IPS DF 6.9 (cell line): ENCODE measurements at regions not wholly inside any gene's neighbourhood (a gene's known extent, or its start where the extent isn't known, plus 50 kb on each side); places are given as distances from the start of the nearest gene placed in this dataset.

Source experiments
- DNase-seq: peaks from one replicate; pipeline ENCODE4 v3.0.0-alpha.2; 2013; ENCODE audit warnings: low read depth, low spot score
- H3K27ac ChIP-seq: one replicate; pipeline ENCODE4 v1.5.1; 2013; ENCODE audit warnings: low read length, control low read depth
- H3K27me3 ChIP-seq: 2 replicates; pipeline ENCODE4 v1.6.1; 2013; ENCODE audit warnings: mild to moderate bottlenecking, low read length; ENCODE audit not compliant: control insufficient read depth, insufficient read depth
- H3K36me3 ChIP-seq: 2 replicates; pipeline ENCODE4 v1.6.1; 2013; ENCODE audit warnings: low read length; ENCODE audit not compliant: control insufficient read depth, insufficient read depth
- H3K4me1 ChIP-seq: 2 replicates; pipeline ENCODE4 v1.6.1; 2013; ENCODE audit warnings: low read length; ENCODE audit not compliant: control insufficient read depth, insufficient read depth
- H3K4me3 ChIP-seq: 2 replicates; pipeline ENCODE4 v1.5.1; 2013; ENCODE audit warnings: mild to moderate bottlenecking, low read length
- H3K9me3 ChIP-seq: 2 replicates; pipeline ENCODE4 v1.6.1; 2013; ENCODE audit warnings: low read length, inconsistent platforms; ENCODE audit not compliant: control insufficient read depth, insufficient read depth
- WGBS: extraction: QIAGEN DNeasy Blood & Tissue Kit; methylation state at CpG from one replicate; pipeline ENCODE4 v1.1.7; 2013; ENCODE audit warnings: mixed read lengths, missing lambda C conversion rate; ENCODE audit not compliant: insufficient read length, insufficient coverage; 5-methylcytosine and 5-hydroxymethylcytosine counted together

DNA sequence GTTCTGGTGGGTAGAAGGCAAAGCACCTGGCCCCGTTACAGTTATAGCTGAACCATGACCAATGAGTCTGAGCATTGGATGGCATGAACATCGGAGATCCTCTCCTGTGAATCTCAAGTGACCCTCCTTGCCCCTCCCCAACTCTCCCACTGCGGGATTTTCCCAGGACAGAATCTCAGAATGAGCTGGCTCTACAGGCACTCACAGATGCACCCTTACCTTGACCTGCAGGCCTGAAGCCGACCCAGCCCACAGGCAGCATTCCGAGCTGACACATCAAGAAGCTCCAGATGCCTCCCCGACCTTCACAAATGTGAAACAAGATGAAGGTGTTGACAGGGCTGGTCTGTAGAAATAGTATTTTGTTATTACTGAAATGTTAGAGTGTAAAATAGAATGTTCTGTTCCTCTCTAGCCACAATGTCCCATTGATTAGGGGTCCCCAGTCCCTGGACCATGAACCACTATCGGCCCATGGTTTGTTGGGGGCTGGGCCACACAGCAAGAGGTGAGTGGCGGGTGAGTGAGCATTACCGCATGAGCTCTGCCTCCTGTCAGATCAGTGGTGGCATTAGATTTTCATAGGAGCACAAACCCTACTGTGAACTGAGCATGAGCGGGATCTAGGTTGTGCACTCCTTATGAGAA is 263.4 kb downstream of the AUH start:
- no peak for DNase-seq

DNA sequence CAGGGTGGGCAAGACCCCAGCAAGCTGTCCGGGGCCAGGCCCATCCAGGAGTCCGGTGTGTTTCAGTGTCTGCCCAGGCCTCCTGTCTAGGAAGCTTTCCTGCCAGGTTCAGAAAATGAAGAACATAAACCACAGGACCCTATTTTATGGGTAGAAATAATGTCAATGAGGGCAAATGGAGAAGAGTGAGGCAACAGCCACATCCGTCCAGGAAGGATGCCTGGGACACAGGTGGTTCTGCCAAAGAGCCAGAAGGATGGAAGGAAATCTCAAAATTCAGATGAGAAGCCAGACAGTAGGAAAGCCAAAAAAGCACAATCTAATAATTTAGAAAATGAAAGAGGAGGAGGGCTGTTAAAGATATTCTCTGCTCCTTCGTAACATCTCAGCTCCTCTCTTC is 262.3 kb downstream of the AUH start:
- Histone ChIP-seq H3K4me1 (no peaks in the 10 kb centered on the region), H3K27me3 (no peaks in the 10 kb centered on the region), H3K9me3 (no peaks in the 10 kb centered on the region), H3K27ac (no peak overlapping the region), H3K4me3 (no peak overlapping the region), H3K36me3 (no peaks in the 10 kb centered on the region)
- no peak for DNase-seq
- WGBS = no CpG with 5 or more reads among the region's 4 CpGs

More for the DNA sequence above, 263.4 kb downstream of the AUH start:
- Histone ChIP-seq H3K4me1 (no peaks in the 10 kb centered on the region), H3K36me3 (no peaks in the 10 kb centered on the region), H3K27me3 (no peaks in the 10 kb centered on the region), H3K4me3 (no peak overlapping the region), H3K9me3 (no peaks in the 10 kb centered on the region), H3K27ac (no peak overlapping the region)
- no CpG with 5 or more reads among the region's 10 CpGs for WGBS

DNA sequence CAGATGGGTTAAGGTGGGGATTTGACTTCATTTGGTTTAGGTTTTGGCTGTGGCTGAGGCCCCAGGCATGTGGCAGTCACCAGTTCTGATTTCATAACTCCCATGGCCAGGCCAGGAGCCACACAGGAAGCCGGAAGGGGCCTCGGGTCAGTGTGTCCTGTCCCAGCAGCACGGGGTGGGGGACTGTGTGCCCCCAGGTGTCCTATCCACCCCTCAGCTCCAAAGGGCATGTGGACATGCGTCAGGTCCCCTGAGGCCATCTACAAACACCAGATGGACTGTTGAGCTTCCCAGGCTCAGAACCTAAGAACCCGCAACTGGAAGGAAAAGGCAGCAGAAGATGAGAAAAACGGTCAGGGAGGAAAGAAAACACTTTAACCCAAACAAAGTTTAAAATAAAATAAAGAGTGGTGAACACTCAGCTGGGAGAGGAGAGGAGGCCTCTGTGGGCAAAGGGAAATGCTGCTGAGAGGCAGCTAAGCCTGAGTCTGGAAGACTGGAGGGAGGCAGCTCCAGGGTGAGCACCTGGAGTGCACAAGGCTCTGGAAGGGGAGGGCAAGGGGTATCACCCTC is 260.8 kb downstream of the AUH start:
- DNase-seq = no peak
- no peak overlapping the region for H3K27ac ChIP-seq
- H3K4me1 ChIP-seq = no peaks in the 10 kb centered on the region

GRCh38 chr9:91101611-91102168 is 260.0 kb downstream of the AUH start:
- Histone ChIP-seq H3K27me3 (no peaks in the 10 kb centered on the region), H3K36me3 (no peaks in the 10 kb centered on the region), H3K9me3 (no peaks in the 10 kb centered on the region), H3K4me1 (no peaks in the 10 kb centered on the region), H3K27ac (no peak overlapping the region), H3K4me3 (no peak overlapping the region)
- DNase-seq = no peak
- WGBS = no CpG with 5 or more reads among the region's 7 CpGs

More for the DNA sequence above, 260.8 kb downstream of the AUH start:
- no peaks in the 10 kb centered on the region for H3K36me3 ChIP-seq
- H3K4me3 ChIP-seq = no peak overlapping the region
- no CpG with 5 or more reads among the region's 6 CpGs for WGBS
- H3K27me3 ChIP-seq = no peaks in the 10 kb centered on the region
- no peaks in the 10 kb centered on the region for H3K9me3 ChIP-seq

DNA sequence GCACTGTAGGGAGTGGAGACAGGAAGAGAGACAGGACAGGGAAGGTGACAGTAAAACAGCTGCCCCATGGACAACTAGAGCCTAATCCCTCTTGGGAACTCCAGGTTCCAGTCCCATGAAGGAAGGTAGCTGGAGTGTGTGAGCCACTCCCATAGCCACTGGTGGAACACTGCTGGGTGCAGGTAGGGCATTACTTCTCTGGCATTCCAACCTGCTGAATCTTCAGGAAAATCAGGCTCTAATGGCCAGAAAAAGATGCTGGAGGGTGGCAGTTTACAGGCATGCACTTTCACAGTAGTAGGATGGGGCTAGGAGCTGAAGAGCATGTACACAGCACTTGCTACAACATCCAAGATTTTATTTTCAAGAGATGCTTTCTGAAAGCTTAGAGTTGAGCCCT is 259.4 kb downstream of the AUH start:
- H3K36me3 ChIP-seq = no peaks in the 10 kb centered on the region
- no peaks in the 10 kb centered on the region for H3K9me3 ChIP-seq
- no peaks in the 10 kb centered on the region for H3K27me3 ChIP-seq
- H3K27ac ChIP-seq = no peak overlapping the region
- H3K4me1 ChIP-seq = no peaks in the 10 kb centered on the region
- no peak overlapping the region for H3K4me3 ChIP-seq
- no peak for DNase-seq

- no peak overlapping the region for H3K27ac ChIP-seq
- no peak for DNase-seq
- no peaks in the 10 kb centered on the region for H3K9me3 ChIP-seq
- H3K4me1 ChIP-seq = no peaks in the 10 kb centered on the region
- H3K36me3 ChIP-seq = no peaks in the 10 kb centered on the region
- WGBS = no CpG with 5 or more reads among the region's 1 CpG
- no peaks in the 10 kb centered on the region for H3K27me3 ChIP-seq
- H3K4me3 ChIP-seq = no peak overlapping the region
Measured at GRCh38 chr9:91103931-91104330, 257.8 kb downstream of the AUH start.

GRCh38 chr9:91106415-91107081 is 255.2 kb downstream of the AUH start:
- Histone ChIP-seq H3K36me3 (no peaks in the 10 kb centered on the region), H3K27me3 (no peaks in the 10 kb centered on the region), H3K4me3 (no peak overlapping the region), H3K27ac (no peak overlapping the region), H3K9me3 (no peaks in the 10 kb centered on the region), H3K4me1 (no peaks in the 10 kb centered on the region)
- DNase-seq = no peak
- WGBS = no CpG with 5 or more reads among the region's 9 CpGs

DNA sequence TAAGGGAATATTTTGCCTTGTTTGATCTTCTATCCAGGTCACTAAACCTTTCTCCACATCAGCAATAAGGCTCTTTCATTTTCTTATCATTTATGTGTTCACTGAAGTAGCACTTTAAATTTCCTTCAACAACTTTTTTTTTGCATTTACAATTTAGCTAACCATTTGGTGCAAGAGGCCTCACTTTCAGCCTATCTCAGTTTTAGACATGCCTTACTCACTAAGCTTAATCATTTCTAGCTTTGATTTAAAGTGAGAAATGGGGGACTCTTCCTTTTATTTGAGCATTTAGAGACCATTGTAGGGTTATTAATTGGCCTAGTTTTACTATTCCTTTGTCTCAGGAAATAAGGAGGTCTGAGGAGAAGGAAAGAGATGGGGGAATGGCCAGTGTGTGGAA is 250.5 kb downstream of the AUH start:
- DNase-seq = no peak
- H3K27ac ChIP-seq = no peak overlapping the region
- no peaks in the 10 kb centered on the region for H3K4me1 ChIP-seq
- H3K4me3 ChIP-seq = no peak overlapping the region
- H3K27me3 ChIP-seq = no peaks in the 10 kb centered on the region
- H3K9me3 ChIP-seq = no peaks in the 10 kb centered on the region
- no peaks in the 10 kb centered on the region for H3K36me3 ChIP-seq

DNA sequence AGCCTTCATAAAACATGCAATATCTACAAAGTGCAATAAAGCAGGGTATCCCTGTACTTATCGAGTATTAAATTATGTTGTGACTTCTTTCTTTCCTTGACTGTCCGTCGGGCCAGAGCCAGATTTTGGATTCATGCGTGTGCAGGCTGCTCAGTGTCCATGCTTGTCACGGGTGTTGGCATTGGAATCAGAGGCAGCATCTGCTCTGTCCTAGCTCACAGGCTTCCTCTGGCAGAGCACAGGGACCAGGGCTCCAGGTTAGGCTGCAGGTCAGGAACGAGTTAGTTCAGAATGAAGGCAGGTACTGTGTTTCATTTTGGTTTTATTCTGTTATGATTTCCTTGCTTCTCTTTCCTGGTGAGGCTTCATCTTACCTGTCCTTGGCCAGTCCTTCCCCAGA is 249.8 kb downstream of the AUH start:
- Histone ChIP-seq H3K36me3 (no peaks in the 10 kb centered on the region), H3K27ac (no peak overlapping the region), H3K4me3 (no peak overlapping the region), H3K27me3 (no peaks in the 10 kb centered on the region), H3K9me3 (no peaks in the 10 kb centered on the region), H3K4me1 (no peaks in the 10 kb centered on the region)
- no CpG with 5 or more reads among the region's 6 CpGs for WGBS
- DNase-seq = no peak

DNA sequence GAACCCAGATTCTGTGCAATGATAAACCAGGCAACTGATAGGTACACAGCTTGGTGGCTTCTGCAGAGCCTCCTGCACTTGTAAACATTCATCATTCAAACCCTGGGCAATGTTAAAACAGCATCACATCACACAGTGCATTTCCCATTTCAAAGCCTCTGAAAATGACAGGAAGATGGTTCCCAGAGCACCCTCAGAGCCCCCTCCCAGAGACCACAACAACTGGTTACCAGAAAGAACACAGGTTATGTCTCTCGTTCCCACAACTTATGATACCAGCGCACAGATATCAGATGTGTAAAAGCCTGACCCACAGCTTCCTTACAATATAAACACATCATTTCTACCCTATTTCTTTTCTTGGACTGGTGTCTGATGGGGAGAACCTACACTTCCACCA is 248.7 kb downstream of the AUH start:
- Histone ChIP-seq H3K4me1 (peaks cover 2% of the 10 kb centered on the region; the same call in 1 of the 2 replicates), H3K4me3 (no peak overlapping the region), H3K9me3 (no peaks in the 10 kb centered on the region), H3K27me3 (no peaks in the 10 kb centered on the region), H3K27ac (no peak overlapping the region), H3K36me3 (no peaks in the 10 kb centered on the region)
- no peak for DNase-seq
- no CpG with 5 or more reads among the region's 2 CpGs for WGBS
